IMR-90 (cell line): ENCODE measurements at regions not wholly inside any gene's neighbourhood (a gene's known extent, or its start where the extent isn't known, plus 50 kb on each side); places are given as distances from the start of the nearest gene placed in this dataset.

Experiments
- ATAC-seq: fragments of 200-7000 bp; cut with Tn5 transposase; 2 replicates; pipeline ENCODE4 v1.9.1; 2020; ENCODE audit warnings: low read depth, mild to moderate bottlenecking, moderate library complexity
- BruUV-seq: library from RNA; stranded (reverse); fragments of 400-500 nt; replicated peaks from 2 replicates; lab custom pipeline; 2021; lab: Mats Ljungman, UMichigan
- CTCF ChIA-PET: fragments of 300-600 bp; formaldehyde crosslinking; extraction: SDS; loops from one replicate; lab custom pipeline; 2021; ENCODE audit warnings: antibody characterized with exemption; lab: Yijun Ruan, JAX
- POLR2A ChIA-PET: fragments of 300-600 bp; sonication (Branson Sonifier 250); formaldehyde crosslinking; loops from one replicate; lab custom pipeline; 2022; ENCODE audit warnings: antibody characterized with exemption; ENCODE audit not compliant: unreplicated experiment; lab: Charles Lee
- DNase-seq: peaks from one replicate; pipeline ENCODE4 v3.0.0; 2013
- H2AFZ ChIP-seq: replicated peaks from 2 replicates; pipeline ENCODE3; 2013; ENCODE audit warnings: low read length, mild to moderate bottlenecking; ENCODE audit not compliant: poor library complexity
- H2AK5ac ChIP-seq: 2 replicates; pipeline ENCODE4 v1.6.1; 2013; ENCODE audit warnings: low read depth, low read length, inconsistent platforms
- H2AK9ac ChIP-seq: replicated peaks from 2 replicates; pipeline ENCODE3; 2013; ENCODE audit warnings: mild to moderate bottlenecking, low read depth, low read length, moderate library complexity; ENCODE audit not compliant: poor library complexity
- H2BK120ac ChIP-seq: 2 replicates; pipeline ENCODE4 v1.6.1; 2013; ENCODE audit warnings: low read depth, low read length, inconsistent platforms
- H2BK15ac ChIP-seq: 3 replicates; pipeline ENCODE4 v1.6.1; 2013; ENCODE audit warnings: low read depth, low read length, inconsistent platforms
- H2BK20ac ChIP-seq: 2 replicates; pipeline ENCODE4 v1.6.1; 2013; ENCODE audit warnings: low read depth, mild to moderate bottlenecking, inconsistent platforms, low read length, moderate library complexity
- H2BK5ac ChIP-seq: 2 replicates; pipeline ENCODE4 v1.6.1; 2013; ENCODE audit warnings: mild to moderate bottlenecking, low read depth, low read length, inconsistent platforms; ENCODE audit not compliant: poor library complexity, severe bottlenecking
- H3K14ac ChIP-seq: replicated peaks from 2 replicates; pipeline ENCODE4 v1.6.1; 2013; ENCODE audit warnings: low read depth, low read length, inconsistent platforms
- H3K18ac ChIP-seq: 2 replicates; pipeline ENCODE4 v1.6.1; 2013; ENCODE audit warnings: low read depth, low read length, control low read depth
- H3K23ac ChIP-seq: 2 replicates; pipeline ENCODE4 v1.6.1; 2013; ENCODE audit warnings: low read depth, low read length, inconsistent platforms
- H3K27ac ChIP-seq: 2 replicates; pipeline ENCODE4 v1.5.1; 2013; ENCODE audit warnings: mild to moderate bottlenecking, control low read depth, low read length; ENCODE audit not compliant: insufficient read depth
- H3K27me3 ChIP-seq: 2 replicates; pipeline ENCODE4 v1.6.1; 2013; ENCODE audit warnings: low read length; ENCODE audit not compliant: control insufficient read depth, insufficient read depth
- H3K36me3 ChIP-seq: 2 replicates; pipeline ENCODE4 v1.6.1; 2013; ENCODE audit warnings: low read length, mixed read lengths; ENCODE audit not compliant: control insufficient read depth, insufficient read depth
- H3K4ac ChIP-seq: 2 replicates; pipeline ENCODE4 v1.6.1; 2013; ENCODE audit warnings: low read depth, low read length, inconsistent platforms
- H3K4me1 ChIP-seq: 2 replicates; pipeline ENCODE4 v1.6.1; 2013; ENCODE audit warnings: low read length, mixed read lengths; ENCODE audit not compliant: control insufficient read depth, insufficient read depth
- H3K4me2 ChIP-seq: 2 replicates; pipeline ENCODE4 v1.6.1; 2013; ENCODE audit warnings: low read depth, mild to moderate bottlenecking, control low read depth, low read length, moderate library complexity
- H3K4me3 ChIP-seq: 2 replicates; pipeline ENCODE4 v1.5.1; 2013; ENCODE audit warnings: low read depth, mild to moderate bottlenecking, control low read depth, low read length, moderate library complexity; ENCODE audit not compliant: insufficient read depth
- H3K56ac ChIP-seq: 2 replicates; pipeline ENCODE4 v1.6.1; 2013; ENCODE audit warnings: low read length, inconsistent platforms; ENCODE audit not compliant: insufficient read depth; ENCODE audit errors: extremely low read depth
- H3K79me1 ChIP-seq, 2 experiments: 2 replicates each; pipeline ENCODE4 v1.6.1; 2013; ENCODE audit warnings: low read length in 2 of 2, inconsistent platforms in 1 of 2, low read depth in 1 of 2
- H3K9ac ChIP-seq: 2 replicates; pipeline ENCODE4 v1.6.1; 2013; ENCODE audit warnings: low read depth, low read length, control low read depth
- H3K9me1 ChIP-seq: 2 replicates; pipeline ENCODE4 v1.6.1; 2013; ENCODE audit warnings: low read length, inconsistent platforms; ENCODE audit not compliant: insufficient read depth
- H3K9me3 ChIP-seq: 2 replicates; pipeline ENCODE4 v1.6.1; 2013; ENCODE audit warnings: low read length; ENCODE audit not compliant: control insufficient read depth, insufficient read depth
- H4K20me1 ChIP-seq: 2 replicates; pipeline ENCODE4 v1.6.1; 2013; ENCODE audit warnings: low read length, inconsistent platforms; ENCODE audit not compliant: insufficient read depth
- H4K5ac ChIP-seq: 2 replicates; pipeline ENCODE4 v1.6.1; 2013; ENCODE audit warnings: mild to moderate bottlenecking, low read depth, low read length, control low read depth
- H4K8ac ChIP-seq, 2 experiments: 2 replicates each; pipeline ENCODE4 v1.6.1; 2013; ENCODE audit warnings: low read depth in 2 of 2, low read length in 2 of 2, control low read depth in 1 of 2, inconsistent platforms in 1 of 2
- H4K91ac ChIP-seq: 2 replicates; pipeline ENCODE4 v1.6.1; 2013; ENCODE audit warnings: low read depth, low read length, inconsistent platforms; ENCODE audit not compliant: insufficient read depth
- MAFK ChIP-seq: IDR thresholded peaks from 2 replicates; pipeline ENCODE4 v1.6.1; 2012; ENCODE audit warnings: low read depth, low read length, improper control_type of control experiment
- POLR2A ChIP-seq: IDR thresholded peaks from 2 replicates; pipeline ENCODE4 v1.6.1; 2012; ENCODE audit warnings: mild to moderate bottlenecking, low read depth, low read length
- SMC3 ChIP-seq: fragments of 150-350 bp; IDR thresholded peaks from 2 replicates; pipeline ENCODE4 v1.6.1; 2016; ENCODE audit warnings: low read depth, mild to moderate bottlenecking, antibody characterized with exemption, low read length, moderate library complexity
- WGBS, 2 experiments: methylation state at CpG; one replicate each; pipeline versions ENCODE4 v1.1.5 to v1.1.7; 2013; ENCODE audit warnings: missing lambda C conversion rate in 2 of 2; ENCODE audit not compliant: insufficient read length in 1 of 2; ENCODE audit errors: extremely low coverage in 2 of 2; 5-methylcytosine and 5-hydroxymethylcytosine counted together
- dilution Hi-C: fragments of 300-500 bp; cut with HindIII; formaldehyde crosslinking; loops from one replicate; pipeline ENCODE4 v1.14.3; 2018; ENCODE audit warnings: low sequenced_read_pairs; ENCODE audit not compliant: unreplicated experiment
- in situ Hi-C: fragments of 300-500 bp; cut with MboI; formaldehyde crosslinking; loops from 3 replicates; pipeline ENCODE4 v1.14.3; 2019; ENCODE audit warnings: low sequenced_read_pairs, inconsistent platforms, mixed read lengths
- intact Hi-C: fragments of 100-400 bp; cut with micrococcal nuclease; formaldehyde crosslinking; loops from 2 replicates; pipeline ENCODE4 v1.10.0; 2022
- TF ChIP-seq, protein P1 (sequence below): conservative IDR thresholded peaks from 2 replicates; pipeline ENCODE4 v1.5.1; 2012; ENCODE audit warnings: mild to moderate bottlenecking, low read depth, low read length, improper control_type of control experiment
- TF ChIP-seq, protein P2 (sequence below): fragments of 150-350 bp; IDR thresholded peaks from 2 replicates; pipeline ENCODE4 v1.6.1; 2017; ENCODE audit warnings: mild to moderate bottlenecking, antibody characterized with exemption, low read length, low read depth
- TF ChIP-seq, protein P3 (sequence below): fragments of 150-350 bp; IDR thresholded peaks from 2 replicates; pipeline ENCODE4 v1.6.1; 2016; ENCODE audit warnings: low read depth, mild to moderate bottlenecking, low read length, moderate library complexity, borderline replicate concordance

DNA sequence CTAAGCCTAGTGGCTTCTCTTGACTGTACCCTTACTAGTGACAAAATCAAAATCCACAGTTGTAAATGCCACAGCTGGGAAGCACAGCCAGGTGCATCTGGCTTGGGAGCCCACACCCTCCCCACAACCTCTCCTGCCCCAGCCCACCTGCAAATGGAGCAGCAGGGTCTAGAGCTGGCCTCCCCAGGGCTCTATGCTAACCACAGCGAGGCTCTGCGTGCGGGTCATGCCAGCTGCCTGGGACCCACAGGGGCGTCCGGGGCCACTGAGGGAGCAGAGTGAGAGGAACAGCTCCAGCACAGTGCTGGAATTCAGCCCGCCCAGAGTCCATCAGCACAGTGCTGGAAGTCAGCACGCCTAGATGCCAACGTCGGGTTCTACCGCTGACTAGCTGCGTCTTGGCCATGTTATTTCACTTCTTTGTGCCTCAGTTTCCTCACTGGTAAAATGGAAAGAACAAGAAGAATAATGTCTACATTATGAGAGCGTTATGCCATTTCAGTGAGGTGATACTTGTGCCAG is 109.1 kb upstream of the ID2 start:
- TF ChIP-seq SMC3 (no peak), MAFK (no peak), POLR2A (no peak)
- TF ChIP-seq, protein P1, sequence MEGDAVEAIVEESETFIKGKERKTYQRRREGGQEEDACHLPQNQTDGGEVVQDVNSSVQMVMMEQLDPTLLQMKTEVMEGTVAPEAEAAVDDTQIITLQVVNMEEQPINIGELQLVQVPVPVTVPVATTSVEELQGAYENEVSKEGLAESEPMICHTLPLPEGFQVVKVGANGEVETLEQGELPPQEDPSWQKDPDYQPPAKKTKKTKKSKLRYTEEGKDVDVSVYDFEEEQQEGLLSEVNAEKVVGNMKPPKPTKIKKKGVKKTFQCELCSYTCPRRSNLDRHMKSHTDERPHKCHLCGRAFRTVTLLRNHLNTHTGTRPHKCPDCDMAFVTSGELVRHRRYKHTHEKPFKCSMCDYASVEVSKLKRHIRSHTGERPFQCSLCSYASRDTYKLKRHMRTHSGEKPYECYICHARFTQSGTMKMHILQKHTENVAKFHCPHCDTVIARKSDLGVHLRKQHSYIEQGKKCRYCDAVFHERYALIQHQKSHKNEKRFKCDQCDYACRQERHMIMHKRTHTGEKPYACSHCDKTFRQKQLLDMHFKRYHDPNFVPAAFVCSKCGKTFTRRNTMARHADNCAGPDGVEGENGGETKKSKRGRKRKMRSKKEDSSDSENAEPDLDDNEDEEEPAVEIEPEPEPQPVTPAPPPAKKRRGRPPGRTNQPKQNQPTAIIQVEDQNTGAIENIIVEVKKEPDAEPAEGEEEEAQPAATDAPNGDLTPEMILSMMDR, result no peak
- TF ChIP-seq, protein P2, sequence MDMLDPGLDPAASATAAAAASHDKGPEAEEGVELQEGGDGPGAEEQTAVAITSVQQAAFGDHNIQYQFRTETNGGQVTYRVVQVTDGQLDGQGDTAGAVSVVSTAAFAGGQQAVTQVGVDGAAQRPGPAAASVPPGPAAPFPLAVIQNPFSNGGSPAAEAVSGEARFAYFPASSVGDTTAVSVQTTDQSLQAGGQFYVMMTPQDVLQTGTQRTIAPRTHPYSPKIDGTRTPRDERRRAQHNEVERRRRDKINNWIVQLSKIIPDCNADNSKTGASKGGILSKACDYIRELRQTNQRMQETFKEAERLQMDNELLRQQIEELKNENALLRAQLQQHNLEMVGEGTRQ, result no peak
- TF ChIP-seq, protein P3, sequence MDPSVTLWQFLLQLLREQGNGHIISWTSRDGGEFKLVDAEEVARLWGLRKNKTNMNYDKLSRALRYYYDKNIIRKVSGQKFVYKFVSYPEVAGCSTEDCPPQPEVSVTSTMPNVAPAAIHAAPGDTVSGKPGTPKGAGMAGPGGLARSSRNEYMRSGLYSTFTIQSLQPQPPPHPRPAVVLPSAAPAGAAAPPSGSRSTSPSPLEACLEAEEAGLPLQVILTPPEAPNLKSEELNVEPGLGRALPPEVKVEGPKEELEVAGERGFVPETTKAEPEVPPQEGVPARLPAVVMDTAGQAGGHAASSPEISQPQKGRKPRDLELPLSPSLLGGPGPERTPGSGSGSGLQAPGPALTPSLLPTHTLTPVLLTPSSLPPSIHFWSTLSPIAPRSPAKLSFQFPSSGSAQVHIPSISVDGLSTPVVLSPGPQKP, result no peak
- Histone ChIP-seq H3K23ac (no peak overlapping the region), H3K9ac (no peak overlapping the region), H2BK20ac (no peak overlapping the region), H2BK15ac (no peak overlapping the region), H3K27me3 (no peaks in the 10 kb centered on the region), H3K4me2 (no peak overlapping the region), H3K9me3 (no peaks in the 10 kb centered on the region), H2AFZ (no peak overlapping the region), H4K91ac (no peak overlapping the region), H2BK120ac (no peak overlapping the region), H3K79me1 (no peaks in the 10 kb centered on the region), H3K36me3 (no peaks in the 10 kb centered on the region), H2AK5ac (no peak overlapping the region), H3K4me3 (no peak overlapping the region), H3K56ac (no peak overlapping the region), H2AK9ac (no peak overlapping the region), H4K8ac (no peak overlapping the region), H4K20me1 (no peaks in the 10 kb centered on the region), H3K4me1 (peaks cover 7% of the 10 kb centered on the region; the same call in 1 of the 2 replicates), H3K14ac (no peak overlapping the region), H4K5ac (no peak overlapping the region), H3K4ac (no peak overlapping the region), H3K18ac (no peak overlapping the region), H3K27ac (no peak overlapping the region), H2BK5ac (no peak overlapping the region), H3K9me1 (peaks cover 7% of the 10 kb centered on the region; the same call in 1 of the 2 replicates)
- WGBS, 2 experiments, result 79% methylated on average over 5 of the region's 12 CpGs; no CpG with 5 or more reads in 1 of the 2 experiments
- POLR2A ChIA-PET, result no interaction called here
- BruUV-seq, result no TSS peak
- intact Hi-C loops, result no loop called here
- dilution Hi-C loops, result no loop called here
- ATAC-seq (no peak), DNase-seq (no peak)
- CTCF ChIA-PET, result interaction anchor here (0.7 kb wide), 1 partner anchor 38 kb away, joined by 3 read pairs; no protein-coding TSS in a partner anchor
- in situ Hi-C loops, result no loop called here
